ENCODE measurements at regions not wholly inside any gene's neighbourhood (a gene's known extent, or its start where the extent isn't known, plus 50 kb on each side); places are given as distances from the start of the nearest gene placed in this dataset.

- TF ChIP-seq YY1 (IDR thresholded peaks at IDR 0.05; ENCODE audit: insufficient read depth, insufficient read length) = no peak
- no peak for TF ChIP-seq ZNF274 (IDR thresholded peaks at IDR 0.05; ENCODE audit: low read depth, low read length)
- TF ChIP-seq SUZ12 (IDR thresholded peaks at IDR 0.05; ENCODE audit: extremely low read depth, insufficient read depth, insufficient read length) = no peak
Observed at GRCh38 chr14:98766818-98767217, 505.2 kb downstream of the BCL11B start.
